ENCODE measurements at regions not wholly inside any gene's neighbourhood (a gene's known extent, or its start where the extent isn't known, plus 50 kb on each side); places are given as distances from the start of the nearest gene placed in this dataset.

GRCh38 chr9:75229605-75230332 lies 141.5 kb downstream of the OSTF1 start:
- TF ChIP-seq CTCF (conservative IDR thresholded peaks at IDR 0.05) (no peak; the same call in 1 of the 2 replicates), EZH2 (IDR thresholded peaks at IDR 0.05; ENCODE audit: low read depth) (no peak)
